ENCODE measurements at regions not wholly inside any gene's neighbourhood (a gene's known extent, or its start where the extent isn't known, plus 50 kb on each side); places are given as distances from the start of the nearest gene placed in this dataset.

DNA sequence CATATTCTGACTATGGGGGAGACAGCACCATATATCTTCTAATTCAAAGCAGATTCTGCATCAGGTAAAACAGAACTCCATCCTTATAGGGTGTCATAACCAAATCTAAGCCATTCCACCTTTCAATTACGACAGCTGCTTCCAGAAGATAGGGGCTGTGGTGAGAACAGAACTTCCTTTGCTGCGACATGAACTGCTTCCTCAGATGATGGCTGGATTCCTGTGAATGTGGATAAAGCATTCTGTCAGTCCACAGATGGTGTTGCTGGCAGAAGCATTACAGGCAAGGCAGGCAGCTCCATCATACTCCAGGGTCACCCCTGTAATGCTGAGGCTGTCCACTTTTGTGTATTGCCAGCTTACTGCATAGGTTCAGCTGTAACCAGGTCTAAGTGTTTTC is 122.0 kb downstream of the GPCPD1 start:
- Histone ChIP-seq H3K4me1 (ENCODE audit: control insufficient read depth, low read length) (no peaks in the 10 kb centered on the region), H4K20me1 (ENCODE audit: control insufficient read depth, insufficient read depth, low read depth, low read length) (no peaks in the 10 kb centered on the region), H3K9me2 (replicated peaks; ENCODE audit: control insufficient read depth, low read length) (no peaks in the 10 kb centered on the region), H3K27me3 (ENCODE audit: control insufficient read depth, low read length) (peaks cover 40% of the 10 kb centered on the region), H3F3A (ENCODE audit: control insufficient read depth, insufficient read depth) (no peaks in the 10 kb centered on the region), H3K9me3 (ENCODE audit: control insufficient read depth, insufficient read depth, low read length) (no peaks in the 10 kb centered on the region), H3K4me3 (ENCODE audit: low read length) (no peak overlapping the region), H3K4me2 (ENCODE audit: low read length) (no peak overlapping the region), H3K79me2 (ENCODE audit: control insufficient read depth, low read length) (no peaks in the 10 kb centered on the region), H3K36me3 (ENCODE audit: control insufficient read depth, low read length) (no peaks in the 10 kb centered on the region), H3K27ac (ENCODE audit: low read depth, low read length) (no peak overlapping the region)
- no peak for TF ChIP-seq EZH2phosphoT487 (IDR thresholded peaks at IDR 0.05; ENCODE audit: borderline replicate concordance, low read length)
- TF ChIP-seq, protein P1, sequence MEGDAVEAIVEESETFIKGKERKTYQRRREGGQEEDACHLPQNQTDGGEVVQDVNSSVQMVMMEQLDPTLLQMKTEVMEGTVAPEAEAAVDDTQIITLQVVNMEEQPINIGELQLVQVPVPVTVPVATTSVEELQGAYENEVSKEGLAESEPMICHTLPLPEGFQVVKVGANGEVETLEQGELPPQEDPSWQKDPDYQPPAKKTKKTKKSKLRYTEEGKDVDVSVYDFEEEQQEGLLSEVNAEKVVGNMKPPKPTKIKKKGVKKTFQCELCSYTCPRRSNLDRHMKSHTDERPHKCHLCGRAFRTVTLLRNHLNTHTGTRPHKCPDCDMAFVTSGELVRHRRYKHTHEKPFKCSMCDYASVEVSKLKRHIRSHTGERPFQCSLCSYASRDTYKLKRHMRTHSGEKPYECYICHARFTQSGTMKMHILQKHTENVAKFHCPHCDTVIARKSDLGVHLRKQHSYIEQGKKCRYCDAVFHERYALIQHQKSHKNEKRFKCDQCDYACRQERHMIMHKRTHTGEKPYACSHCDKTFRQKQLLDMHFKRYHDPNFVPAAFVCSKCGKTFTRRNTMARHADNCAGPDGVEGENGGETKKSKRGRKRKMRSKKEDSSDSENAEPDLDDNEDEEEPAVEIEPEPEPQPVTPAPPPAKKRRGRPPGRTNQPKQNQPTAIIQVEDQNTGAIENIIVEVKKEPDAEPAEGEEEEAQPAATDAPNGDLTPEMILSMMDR (IDR thresholded peaks at IDR 0.05; ENCODE audit: low read depth, low read length, poor library complexity, severe bottlenecking): no peak

DNA sequence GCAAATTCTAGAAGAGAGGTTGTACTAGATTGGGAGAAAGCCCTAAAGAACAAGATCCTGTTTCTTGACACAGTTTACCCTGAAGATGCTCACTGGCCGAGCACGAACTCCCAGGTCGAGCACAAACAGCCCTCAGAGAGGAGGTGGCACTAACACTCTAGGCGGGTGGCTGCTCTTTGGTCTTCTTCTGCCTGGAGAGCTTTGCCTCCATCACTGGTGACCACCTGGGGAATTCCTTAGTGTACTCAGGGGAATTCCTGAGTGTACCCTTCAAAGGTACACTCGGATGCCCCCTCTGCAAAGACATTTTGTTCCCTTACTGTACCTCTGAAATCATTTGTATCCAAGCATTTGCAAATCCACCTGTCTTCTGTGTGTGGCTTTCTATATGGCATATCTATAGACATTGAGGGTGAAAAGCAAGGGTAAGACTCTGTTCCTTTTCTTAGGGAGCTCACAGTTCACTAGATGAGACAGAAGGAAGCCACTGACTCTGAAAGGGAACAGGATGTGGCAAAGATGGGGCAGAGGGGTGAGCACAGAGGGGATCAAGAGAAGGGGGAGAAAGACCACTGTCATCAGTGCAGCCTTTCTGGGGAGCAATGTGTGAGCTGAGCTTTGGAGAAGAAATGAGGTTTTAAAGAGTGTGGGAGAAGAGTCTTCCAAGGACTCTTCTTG is 124.3 kb downstream of the GPCPD1 start:
- Histone ChIP-seq H3K4me2 (ENCODE audit: low read length) (no peak overlapping the region), H3K9me3 (ENCODE audit: control insufficient read depth, insufficient read depth, low read length) (no peaks in the 10 kb centered on the region), H3K4me3 (ENCODE audit: low read length) (no peak overlapping the region), H3K4me1 (ENCODE audit: control insufficient read depth, low read length) (no peaks in the 10 kb centered on the region), H3K9me2 (replicated peaks; ENCODE audit: control insufficient read depth, low read length) (no peaks in the 10 kb centered on the region), H4K20me1 (ENCODE audit: control insufficient read depth, insufficient read depth, low read depth, low read length) (no peaks in the 10 kb centered on the region), H3K27ac (ENCODE audit: low read depth, low read length) (no peak overlapping the region), H3K36me3 (ENCODE audit: control insufficient read depth, low read length) (no peaks in the 10 kb centered on the region), H3K27me3 (ENCODE audit: control insufficient read depth, low read length) (peaks cover 44% of the 10 kb centered on the region), H3K79me2 (ENCODE audit: control insufficient read depth, low read length) (no peaks in the 10 kb centered on the region), H3F3A (ENCODE audit: control insufficient read depth, insufficient read depth) (no peaks in the 10 kb centered on the region)
- no peak for TF ChIP-seq EZH2phosphoT487 (IDR thresholded peaks at IDR 0.05; ENCODE audit: borderline replicate concordance, low read length)
- TF ChIP-seq, protein P1 (IDR thresholded peaks at IDR 0.05; ENCODE audit: low read depth, low read length, poor library complexity, severe bottlenecking): no peak

DNA sequence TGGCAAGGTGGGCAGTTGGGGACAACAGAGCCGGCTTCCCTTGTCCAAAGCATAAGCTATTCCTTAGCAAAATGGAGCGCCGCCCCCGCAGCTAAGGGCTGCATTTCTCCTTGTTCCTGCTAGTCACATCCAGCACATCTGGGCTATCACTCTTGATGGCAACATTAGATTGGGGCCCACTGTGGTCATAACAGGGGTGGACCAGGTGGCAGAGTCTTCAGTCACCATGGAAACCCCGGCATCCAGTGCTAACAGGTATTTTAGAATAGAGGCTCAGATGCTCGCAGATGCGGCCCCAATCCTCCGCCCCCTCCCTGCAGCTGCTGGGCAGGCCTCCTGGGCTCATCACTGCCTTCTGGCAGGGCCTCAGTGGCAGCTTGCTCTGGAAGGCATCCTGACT is 125.9 kb downstream of the GPCPD1 start:
- Histone ChIP-seq H3K4me1 (ENCODE audit: control insufficient read depth, low read length) (no peaks in the 10 kb centered on the region), H3K79me2 (ENCODE audit: control insufficient read depth, low read length) (no peaks in the 10 kb centered on the region), H3K9me3 (ENCODE audit: control insufficient read depth, insufficient read depth, low read length) (no peaks in the 10 kb centered on the region), H3K27me3 (ENCODE audit: control insufficient read depth, low read length) (peaks cover 51% of the 10 kb centered on the region), H3F3A (ENCODE audit: control insufficient read depth, insufficient read depth) (no peaks in the 10 kb centered on the region), H3K4me3 (ENCODE audit: low read length) (no peak overlapping the region), H3K9me2 (replicated peaks; ENCODE audit: control insufficient read depth, low read length) (no peaks in the 10 kb centered on the region), H3K4me2 (ENCODE audit: low read length) (no peak overlapping the region), H4K20me1 (ENCODE audit: control insufficient read depth, insufficient read depth, low read depth, low read length) (no peaks in the 10 kb centered on the region), H3K36me3 (ENCODE audit: control insufficient read depth, low read length) (no peaks in the 10 kb centered on the region), H3K27ac (ENCODE audit: low read depth, low read length) (no peak overlapping the region)
- TF ChIP-seq, protein P1 (IDR thresholded peaks at IDR 0.05; ENCODE audit: low read depth, low read length, poor library complexity, severe bottlenecking): no peak
- TF ChIP-seq EZH2phosphoT487 (IDR thresholded peaks at IDR 0.05; ENCODE audit: borderline replicate concordance, low read length): no peak
